ENCODE measurements at regions not wholly inside any gene's neighbourhood (a gene's known extent, or its start where the extent isn't known, plus 50 kb on each side); places are given as distances from the start of the nearest gene placed in this dataset.

- Histone ChIP-seq H3K4me3 (IDR thresholded peaks at IDR 0.05; ENCODE audit: insufficient read depth, low read depth, low read length) (no peak overlapping the region), H3K4me2 (no peak overlapping the region), H3K4me1 (ENCODE audit: low read depth, poor library complexity, severe bottlenecking) (no peaks in the 10 kb centered on the region), H3K27ac (no peak overlapping the region), H2AFZ (ENCODE audit: low read depth) (no peak overlapping the region), H3K79me2 (ENCODE audit: insufficient read depth, low read depth) (no peaks in the 10 kb centered on the region), H3K27me3 (ENCODE audit: insufficient read depth, low read depth) (no peaks in the 10 kb centered on the region), H3K36me3 (ENCODE audit: insufficient read depth) (no peaks in the 10 kb centered on the region), H3K9ac (no peak overlapping the region), H4K20me1 (ENCODE audit: insufficient read depth) (no peaks in the 10 kb centered on the region)
- no peak for TF ChIP-seq CTCF (conservative IDR thresholded peaks at IDR 0.05; ENCODE audit: low read depth, low read length)
Observed at GRCh38 chr3:127489357-127489756, 101.2 kb downstream of the TPRA1 start.

DNA sequence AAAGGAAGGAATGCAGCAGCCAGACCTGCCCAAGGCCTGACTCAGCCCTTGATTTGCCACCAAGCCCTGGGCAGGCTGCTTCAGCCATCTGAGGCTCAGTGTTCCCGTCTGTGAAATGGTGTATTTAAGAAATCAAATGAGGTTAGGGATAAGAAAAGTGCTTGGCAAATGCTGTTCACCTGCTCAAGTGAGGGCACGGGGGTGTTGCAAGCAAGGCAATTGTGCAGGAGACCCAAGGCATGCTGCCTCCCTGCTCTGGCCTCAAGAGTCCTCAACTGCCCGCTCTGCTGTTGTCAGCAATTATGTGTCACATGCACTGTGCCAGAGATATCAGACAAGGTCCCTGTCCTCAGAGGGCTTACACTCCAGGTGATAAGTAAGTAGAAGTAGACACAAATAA lies 101.8 kb downstream of the TPRA1 start:
- Histone ChIP-seq H3K4me3 (IDR thresholded peaks at IDR 0.05; ENCODE audit: insufficient read depth, low read depth, low read length) (no peak overlapping the region), H3K4me1 (ENCODE audit: low read depth, poor library complexity, severe bottlenecking) (no peaks in the 10 kb centered on the region)
- TF ChIP-seq CTCF (conservative IDR thresholded peaks at IDR 0.05; ENCODE audit: low read depth, low read length) = no peak

GRCh38 chr3:127488141-127488672 lies 102.3 kb downstream of the TPRA1 start:
- Histone ChIP-seq H2AFZ (ENCODE audit: low read depth) (no peak overlapping the region), H3K79me2 (ENCODE audit: insufficient read depth, low read depth) (no peaks in the 10 kb centered on the region), H3K9ac (no peak overlapping the region), H3K36me3 (ENCODE audit: insufficient read depth) (no peaks in the 10 kb centered on the region), H3K27me3 (ENCODE audit: insufficient read depth, low read depth) (no peaks in the 10 kb centered on the region), H3K4me3 (IDR thresholded peaks at IDR 0.05; ENCODE audit: insufficient read depth, low read depth, low read length) (no peak overlapping the region), H4K20me1 (ENCODE audit: insufficient read depth) (no peaks in the 10 kb centered on the region), H3K4me2 (no peak overlapping the region), H3K4me1 (ENCODE audit: low read depth, poor library complexity, severe bottlenecking) (no peaks in the 10 kb centered on the region), H3K27ac (no peak overlapping the region)
- TF ChIP-seq CTCF (conservative IDR thresholded peaks at IDR 0.05; ENCODE audit: low read depth, low read length) = no peak

More for the DNA sequence above, 101.8 kb downstream of the TPRA1 start:
- Histone ChIP-seq H3K27ac (no peak overlapping the region), H3K79me2 (ENCODE audit: insufficient read depth, low read depth) (no peaks in the 10 kb centered on the region), H3K36me3 (ENCODE audit: insufficient read depth) (no peaks in the 10 kb centered on the region), H3K4me2 (no peak overlapping the region), H3K27me3 (ENCODE audit: insufficient read depth, low read depth) (no peaks in the 10 kb centered on the region), H2AFZ (ENCODE audit: low read depth) (no peak overlapping the region), H3K9ac (no peak overlapping the region), H4K20me1 (ENCODE audit: insufficient read depth) (no peaks in the 10 kb centered on the region)

DNA sequence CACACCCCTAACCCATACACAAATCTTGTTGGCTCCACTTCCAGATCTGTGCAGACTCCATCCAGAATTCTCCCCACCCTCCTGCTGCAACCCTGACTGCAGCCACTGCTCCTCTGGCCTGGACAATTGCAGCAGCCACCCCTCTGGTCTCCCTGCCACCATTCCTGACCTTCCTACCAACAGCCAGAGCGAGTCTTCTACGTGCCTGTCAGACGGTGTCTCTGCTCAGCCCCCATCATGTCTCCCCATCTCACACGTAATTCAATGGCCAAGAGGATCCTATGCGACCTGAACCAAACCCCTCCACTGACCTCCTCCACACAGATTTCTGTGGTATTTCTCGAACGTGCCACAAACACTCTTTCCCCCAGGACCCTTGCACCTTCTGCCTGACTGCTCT lies 103.3 kb downstream of the TPRA1 start:
- Histone ChIP-seq H2AFZ (ENCODE audit: low read depth) (no peak overlapping the region), H3K4me3 (IDR thresholded peaks at IDR 0.05; ENCODE audit: insufficient read depth, low read depth, low read length) (no peak overlapping the region), H3K36me3 (ENCODE audit: insufficient read depth) (no peaks in the 10 kb centered on the region), H3K4me1 (ENCODE audit: low read depth, poor library complexity, severe bottlenecking) (no peaks in the 10 kb centered on the region), H3K4me2 (no peak overlapping the region), H3K9ac (no peak overlapping the region), H3K27me3 (ENCODE audit: insufficient read depth, low read depth) (no peaks in the 10 kb centered on the region; the same call in 1 of the 2 replicates), H3K79me2 (ENCODE audit: insufficient read depth, low read depth) (no peaks in the 10 kb centered on the region), H4K20me1 (ENCODE audit: insufficient read depth) (no peaks in the 10 kb centered on the region), H3K27ac (no peak overlapping the region)
- TF ChIP-seq CTCF (conservative IDR thresholded peaks at IDR 0.05; ENCODE audit: low read depth, low read length) = no peak
